SJCRH30 (cell line): ENCODE measurements at regions not wholly inside any gene's neighbourhood (a gene's known extent, or its start where the extent isn't known, plus 50 kb on each side); places are given as distances from the start of the nearest gene placed in this dataset.
"Not testable (repeated sequence)": the region's sequence is repeated elsewhere in the genome, so short reads cannot be mapped to it uniquely, and the experiment has no call there.

Experiments
- DNase-seq, 2 experiments: peaks; one replicate each; pipeline ENCODE4 v3.0.0-alpha.2; 2015 to 2020
- H3K27ac ChIP-seq: fragments of 250-450 bp; sonication (Bioruptor Pico); 2 replicates; pipeline ENCODE4 v1.5.1; 2020; ENCODE audit warnings: mild to moderate bottlenecking, moderate library complexity
- H3K27me3 ChIP-seq: fragments of 250-450 bp; sonication (Bioruptor Pico); 2 replicates; pipeline ENCODE4 v1.5.1; 2020; ENCODE audit warnings: mild to moderate bottlenecking, moderate library complexity
- H3K36me3 ChIP-seq: fragments of 250-450 bp; sonication (Bioruptor Pico); 2 replicates; pipeline ENCODE4 v1.5.1; 2020; ENCODE audit warnings: mild to moderate bottlenecking, moderate library complexity
- H3K4me1 ChIP-seq: fragments of 250-450 bp; sonication (Bioruptor Pico); 2 replicates; pipeline ENCODE4 v1.5.1; 2020; ENCODE audit warnings: mild to moderate bottlenecking, moderate library complexity
- H3K4me3 ChIP-seq: fragments of 250-450 bp; sonication (Bioruptor Pico); 2 replicates; pipeline ENCODE4 v1.5.1; 2020; ENCODE audit warnings: mild to moderate bottlenecking, moderate library complexity
- H3K9me3 ChIP-seq: fragments of 250-450 bp; sonication (Bioruptor Pico); replicated peaks from 2 replicates; pipeline ENCODE4 v1.5.1; 2020; ENCODE audit warnings: mild to moderate bottlenecking, moderate library complexity

DNA sequence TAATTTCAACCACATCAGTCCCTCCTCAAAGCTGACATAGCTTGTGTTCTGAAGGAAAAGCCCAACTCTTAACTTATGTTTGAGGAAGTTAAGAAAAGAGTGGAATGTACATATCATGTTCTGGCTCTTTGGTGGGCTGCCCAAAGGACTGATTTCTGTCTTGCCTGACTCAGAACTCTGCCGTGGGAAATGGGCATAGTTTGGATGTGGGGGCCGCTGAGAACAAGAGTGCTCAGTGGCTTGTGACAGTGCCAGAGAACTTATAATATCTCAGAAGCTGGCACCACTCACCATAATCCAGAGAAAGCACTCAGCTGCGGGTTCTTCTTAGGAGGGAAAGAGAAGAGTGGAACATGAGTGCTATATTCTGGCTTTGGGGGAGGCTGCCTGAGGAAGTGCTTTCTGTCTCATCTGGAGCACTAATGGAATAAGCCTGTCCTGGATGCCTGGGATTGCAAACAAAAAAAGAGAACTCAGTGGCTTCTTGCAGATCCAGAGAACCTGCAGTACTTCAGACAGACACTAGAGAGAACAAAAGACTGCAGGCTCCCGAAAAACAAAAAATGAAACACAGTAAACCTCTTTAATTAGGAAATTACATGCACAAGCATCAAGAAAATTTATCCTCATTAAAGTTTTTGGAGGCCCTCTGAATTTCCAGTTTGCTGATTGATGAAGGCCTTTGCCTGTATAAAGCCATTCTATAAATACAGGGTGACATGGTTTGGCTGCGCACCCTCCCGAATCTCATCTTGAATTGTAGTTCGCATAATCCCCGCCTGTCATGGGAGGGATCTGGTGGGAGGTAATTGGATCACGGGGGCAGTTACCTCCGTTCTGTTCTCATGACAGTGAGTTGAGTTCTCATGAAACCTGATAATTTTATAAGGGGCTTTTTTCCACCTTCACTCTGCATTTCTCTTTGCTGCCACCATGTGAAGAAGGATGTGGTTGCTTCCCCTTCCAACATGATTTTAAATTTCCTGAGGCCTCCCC is 207.0 kb downstream of the DMAC1 start:
- DNase-seq = no peak
- Histone ChIP-seq H3K27me3 (no peaks in the 10 kb centered on the region), H3K4me1 (no peaks in the 10 kb centered on the region), H3K27ac (no peak overlapping the region), H3K9me3 (no peaks in the 10 kb centered on the region), H3K4me3 (no peak overlapping the region), H3K36me3 (no peaks in the 10 kb centered on the region)

DNA sequence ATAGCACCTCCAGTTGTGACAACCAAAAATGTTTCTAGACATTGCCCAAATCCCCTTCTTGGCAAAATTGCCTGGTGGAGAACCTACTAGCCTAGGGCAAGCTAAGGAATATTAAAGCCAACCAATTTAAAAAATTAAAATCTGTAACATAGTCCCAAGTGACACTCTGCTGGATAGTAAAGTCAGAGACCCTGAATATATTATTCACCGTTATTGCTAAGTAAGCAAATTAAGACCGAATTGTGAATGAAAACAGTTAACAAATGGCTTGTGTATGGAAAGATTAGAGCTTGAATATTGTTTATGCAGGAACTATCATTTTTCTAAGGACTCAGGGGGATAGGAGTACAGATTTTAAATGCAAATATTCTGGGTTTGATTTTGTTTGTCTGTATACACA is 208.1 kb downstream of the DMAC1 start:
- Histone ChIP-seq H3K9me3 (no peaks in the 10 kb centered on the region), H3K27ac (no peak overlapping the region), H3K4me3 (no peak overlapping the region), H3K36me3 (no peaks in the 10 kb centered on the region), H3K27me3 (no peaks in the 10 kb centered on the region), H3K4me1 (no peaks in the 10 kb centered on the region)
- DNase-seq = no peak

- Histone ChIP-seq H3K4me3 (no peak overlapping the region), H3K27ac (no peak overlapping the region), H3K4me1 (no peaks in the 10 kb centered on the region), H3K9me3 (no peaks in the 10 kb centered on the region), H3K27me3 (no peaks in the 10 kb centered on the region), H3K36me3 (no peaks in the 10 kb centered on the region)
- no peak for DNase-seq
Measured at GRCh38 chr9:7580568-7580967, 219.0 kb downstream of the DMAC1 start.

GRCh38 chr9:7579351-7579750 is 220.2 kb downstream of the DMAC1 start:
- no peaks in the 10 kb centered on the region for H3K27me3 ChIP-seq
- no peaks in the 10 kb centered on the region for H3K36me3 ChIP-seq
- no peaks in the 10 kb centered on the region for H3K4me1 ChIP-seq
- no peaks in the 10 kb centered on the region for H3K9me3 ChIP-seq
- DNase-seq = no peak
- no peak overlapping the region for H3K27ac ChIP-seq
- H3K4me3 ChIP-seq = no peak overlapping the region

- Histone ChIP-seq H3K4me3 (no peak overlapping the region), H3K9me3 (no peaks in the 10 kb centered on the region), H3K27me3 (no peaks in the 10 kb centered on the region), H3K4me1 (no peaks in the 10 kb centered on the region), H3K36me3 (no peaks in the 10 kb centered on the region), H3K27ac (no peak overlapping the region)
- DNase-seq = no peak
Measured at GRCh38 chr9:7578951-7579350, 220.6 kb downstream of the DMAC1 start.

GRCh38 chr9:7570107-7570720 is 229.4 kb downstream of the DMAC1 start:
- no peaks in the 10 kb centered on the region for H3K4me1 ChIP-seq
- no peaks in the 10 kb centered on the region for H3K36me3 ChIP-seq
- peak; percentile 53 to 78 for DNase-seq
- H3K27ac ChIP-seq = no peak overlapping the region
- no peaks in the 10 kb centered on the region for H3K9me3 ChIP-seq
- H3K4me3 ChIP-seq = no peak overlapping the region
- H3K27me3 ChIP-seq = no peaks in the 10 kb centered on the region

DNA sequence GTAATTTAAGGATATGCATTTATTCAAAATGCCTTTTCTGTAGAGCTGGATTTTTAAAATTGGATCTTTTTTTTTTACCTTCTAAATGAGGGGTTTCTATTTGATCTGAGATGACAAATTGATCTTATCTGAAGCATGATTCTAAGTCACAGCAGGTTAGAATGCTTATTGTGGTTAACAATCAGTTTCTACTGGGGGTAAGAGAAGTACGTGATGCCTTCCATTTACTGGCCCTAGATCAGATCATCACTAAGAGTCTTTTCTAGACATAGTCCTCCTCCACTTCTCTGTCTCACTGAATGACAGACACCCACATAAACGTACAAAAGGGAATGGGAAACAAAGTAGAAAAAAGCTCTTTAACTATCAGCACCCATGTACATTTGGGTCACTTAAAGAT is 231.9 kb downstream of the DMAC1 start:
- Histone ChIP-seq H3K36me3 (no peaks in the 10 kb centered on the region), H3K4me1 (no peaks in the 10 kb centered on the region), H3K4me3 (no peak overlapping the region), H3K27me3 (no peaks in the 10 kb centered on the region), H3K9me3 (no peaks in the 10 kb centered on the region), H3K27ac (no peak overlapping the region)
- DNase-seq = no peak

DNA sequence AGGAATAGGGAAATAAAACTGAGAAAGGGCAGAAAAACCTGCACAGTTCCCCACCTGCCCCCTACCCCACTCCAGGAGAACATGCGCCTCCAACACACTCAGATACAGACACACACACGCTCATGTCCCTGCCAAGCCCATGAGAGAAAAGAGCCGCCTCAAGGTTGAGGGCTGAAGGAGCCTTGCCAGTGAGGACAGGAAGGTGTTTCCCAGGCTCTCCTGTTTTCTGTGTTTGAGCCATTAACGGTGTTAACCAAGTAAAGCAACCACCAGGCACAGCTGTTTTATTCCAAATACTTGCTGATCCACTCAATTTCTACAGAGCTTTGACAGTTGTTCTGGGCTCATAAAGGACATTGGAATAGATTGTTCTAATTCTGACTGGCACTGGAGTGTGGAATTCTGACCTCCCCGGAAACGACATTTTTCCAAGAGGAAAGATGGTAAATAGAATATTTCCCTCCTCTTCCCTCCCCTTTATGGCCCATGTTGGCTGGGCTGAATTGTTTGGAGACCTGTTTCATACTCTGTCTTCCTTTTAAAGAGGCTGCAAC is 238.0 kb downstream of the DMAC1 start:
- H3K36me3 ChIP-seq = no peaks in the 10 kb centered on the region
- H3K27ac ChIP-seq = peak overlapping the region; percentile 82
- no peaks in the 10 kb centered on the region for H3K9me3 ChIP-seq
- H3K4me1 ChIP-seq = peaks cover 19% of the 10 kb centered on the region
- H3K27me3 ChIP-seq = no peaks in the 10 kb centered on the region
- DNase-seq = peak; percentile 20 to 65
- peak overlapping the region; percentile 29 for H3K4me3 ChIP-seq

DNA sequence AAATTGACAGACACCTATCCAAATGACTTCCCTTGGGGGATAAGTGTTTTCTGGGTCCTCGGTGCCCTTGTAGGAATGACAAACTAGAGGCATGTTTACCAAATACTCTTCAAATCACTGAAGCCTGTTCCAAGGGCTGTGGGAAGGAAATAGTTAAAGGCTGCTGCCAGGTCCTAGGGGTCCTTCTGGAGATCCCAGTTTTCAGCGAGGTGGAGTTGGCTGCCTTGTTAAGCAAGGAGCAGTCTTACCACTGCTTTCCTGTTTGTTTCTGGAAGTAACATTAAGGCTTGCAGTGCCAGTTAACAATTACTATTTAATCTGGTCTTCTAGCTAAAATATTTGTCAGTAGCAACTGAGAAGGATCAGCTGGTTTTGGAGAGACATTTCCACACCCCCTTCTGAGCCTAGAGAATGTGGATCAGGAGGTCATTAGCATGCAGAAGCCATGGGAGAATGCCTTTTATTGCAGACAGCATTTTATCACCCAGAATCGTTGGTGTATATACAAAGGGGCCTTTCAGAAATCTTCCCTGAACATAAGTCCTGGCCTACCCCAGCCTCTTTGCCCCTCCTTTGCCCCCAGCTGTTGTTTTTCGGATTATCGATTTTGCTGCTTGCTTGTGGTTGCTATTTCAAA is 238.8 kb downstream of the DMAC1 start:
- Histone ChIP-seq H3K4me3 (peak overlapping the region; percentile 29), H3K36me3 (no peaks in the 10 kb centered on the region), H3K4me1 (peaks cover 19% of the 10 kb centered on the region), H3K9me3 (no peaks in the 10 kb centered on the region), H3K27me3 (no peaks in the 10 kb centered on the region), H3K27ac (peak overlapping the region; percentile 82)
- peak; percentile 68 to 86 for DNase-seq

DNA sequence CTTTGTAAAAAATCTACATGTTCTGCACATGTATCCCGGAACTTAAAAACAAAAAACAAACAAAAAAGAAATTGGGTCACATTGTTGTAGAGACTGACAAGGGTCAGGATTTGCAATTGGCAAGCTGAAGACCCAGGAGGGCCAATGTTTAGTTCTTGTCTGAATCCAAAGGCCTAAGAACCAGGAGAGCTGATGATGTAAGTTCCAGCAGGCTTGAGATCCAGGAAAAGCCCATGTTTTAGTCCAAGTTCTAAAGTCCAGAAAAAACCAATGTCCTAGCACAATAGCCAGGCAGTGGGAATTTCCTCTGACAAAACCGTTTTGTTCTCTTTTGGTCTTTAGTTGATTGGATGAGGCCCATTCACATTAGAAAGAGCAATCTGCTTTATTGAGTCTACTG is 244.9 kb downstream of the DMAC1 start:
- DNase-seq = no peak
- no peaks in the 10 kb centered on the region for H3K9me3 ChIP-seq
- no peaks in the 10 kb centered on the region for H3K27me3 ChIP-seq
- H3K4me3 ChIP-seq = no peak overlapping the region
- H3K27ac ChIP-seq = no peak overlapping the region
- no peaks in the 10 kb centered on the region for H3K36me3 ChIP-seq
- H3K4me1 ChIP-seq = peaks cover 1% of the 10 kb centered on the region

GRCh38 chr9:7552706-7553105 is 246.9 kb downstream of the DMAC1 start:
- H3K27me3 ChIP-seq, DNase-seq, H3K27ac ChIP-seq, H3K36me3 ChIP-seq, H3K9me3 ChIP-seq, H3K4me3 ChIP-seq: not testable (repeated sequence)
- peaks cover 15% of the 10 kb centered on the region for H3K4me1 ChIP-seq

DNA sequence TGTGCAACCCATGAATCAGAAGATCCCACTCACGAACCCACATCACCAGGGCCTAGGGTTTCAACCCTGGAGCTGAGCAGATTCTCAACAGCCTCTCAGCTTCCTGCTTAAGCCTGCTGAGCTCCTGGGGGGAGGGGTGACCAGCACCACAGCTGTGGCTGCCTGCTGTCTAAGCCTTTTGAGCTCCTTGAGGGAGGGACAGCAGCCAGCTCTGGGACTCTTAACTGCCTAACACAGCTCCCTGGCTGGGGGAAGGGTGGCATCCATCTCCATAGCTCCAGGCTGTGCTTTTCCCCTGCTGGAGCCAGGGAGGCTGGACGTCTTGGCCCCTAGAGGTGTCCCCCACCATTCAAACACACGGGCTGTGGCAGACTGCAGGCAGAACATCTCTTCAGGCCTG is 250.3 kb downstream of the DMAC1 start:
- H3K4me3 ChIP-seq = no peak overlapping the region
- peak overlapping the region; percentile 41 for H3K27ac ChIP-seq
- H3K27me3 ChIP-seq = no peaks in the 10 kb centered on the region
- DNase-seq = peak; percentile 89 to 90
- H3K36me3 ChIP-seq = no peaks in the 10 kb centered on the region
- peaks cover 17% of the 10 kb centered on the region for H3K4me1 ChIP-seq
- H3K9me3 ChIP-seq = no peaks in the 10 kb centered on the region

GRCh38 chr9:7546261-7546660 is 253.3 kb downstream of the DMAC1 start:
- H3K9me3 ChIP-seq = no peaks in the 10 kb centered on the region

GRCh38 chr9:7545371-7546165 is 254.0 kb downstream of the DMAC1 start:
- Histone ChIP-seq H3K36me3 (no peaks in the 10 kb centered on the region), H3K9me3 (no peaks in the 10 kb centered on the region), H3K4me1 (peaks cover 29% of the 10 kb centered on the region), H3K27me3 (no peaks in the 10 kb centered on the region), H3K27ac (no peak overlapping the region), H3K4me3 (no peak overlapping the region)
- no peak for DNase-seq

More at GRCh38 chr9:7546261-7546660, 253.3 kb downstream of the DMAC1 start:
- peaks cover 29% of the 10 kb centered on the region for H3K4me1 ChIP-seq
- H3K36me3 ChIP-seq = no peaks in the 10 kb centered on the region
- no peaks in the 10 kb centered on the region for H3K27me3 ChIP-seq
- no peak overlapping the region for H3K27ac ChIP-seq
- DNase-seq = no peak
- H3K4me3 ChIP-seq = no peak overlapping the region
